ENCODE measurements at regions not wholly inside any gene's neighbourhood (a gene's known extent, or its start where the extent isn't known, plus 50 kb on each side); places are given as distances from the start of the nearest gene placed in this dataset.
"Not testable (repeated sequence)": the region's sequence is repeated elsewhere in the genome, so short reads cannot be mapped to it uniquely, and the experiment has no call there.

- not testable (repeated sequence) for DNase-seq (ENCODE audit: low spot score)
Measured at GRCh38 chr17:15860774-15861173, 84.2 kb upstream of the ADORA2B start.

GRCh38 chr17:15864061-15864460, 80.9 kb upstream of the ADORA2B start:
- DNase-seq (ENCODE audit: low spot score) = not testable (repeated sequence)

GRCh38 chr17:15864472-15864871, 80.5 kb upstream of the ADORA2B start:
- DNase-seq (ENCODE audit: low spot score) = not testable (repeated sequence)

GRCh38 chr17:15866015-15866414, 78.9 kb upstream of the ADORA2B start:
- DNase-seq (ENCODE audit: low spot score) = not testable (repeated sequence)

GRCh38 chr17:15867331-15867730, 77.6 kb upstream of the ADORA2B start:
- not testable (repeated sequence) for DNase-seq (ENCODE audit: low spot score)

- DNase-seq (ENCODE audit: low spot score) = not testable (repeated sequence)
Measured at GRCh38 chr17:15869868-15870267, 75.1 kb upstream of the ADORA2B start.

GRCh38 chr17:15872677-15873076, 72.3 kb upstream of the ADORA2B start:
- DNase-seq (ENCODE audit: low spot score) = not testable (repeated sequence)

GRCh38 chr17:15877882-15878500, 66.9 kb upstream of the ADORA2B start:
- DNase-seq (ENCODE audit: low spot score) = not testable (repeated sequence)

- no peak for DNase-seq (ENCODE audit: low spot score)
Measured at GRCh38 chr17:15882058-15882720, 62.7 kb upstream of the ADORA2B start.

GRCh38 chr17:15882777-15883176, 62.2 kb upstream of the ADORA2B start:
- DNase-seq (ENCODE audit: low spot score) = no peak

GRCh38 chr17:15883617-15884111, 61.3 kb upstream of the ADORA2B start:
- DNase-seq (ENCODE audit: low spot score) = no peak

- DNase-seq (ENCODE audit: low spot score) = no peak
Measured at GRCh38 chr17:15884731-15885130, 60.2 kb upstream of the ADORA2B start.

GRCh38 chr17:15885770-15886169, 59.2 kb upstream of the ADORA2B start:
- DNase-seq (ENCODE audit: low spot score) = no peak

GRCh38 chr17:15886221-15886620, 58.7 kb upstream of the ADORA2B start:
- no peak for DNase-seq (ENCODE audit: low spot score)

GRCh38 chr17:15886804-15887203, 58.1 kb upstream of the ADORA2B start:
- DNase-seq (ENCODE audit: low spot score) = no peak

- DNase-seq (ENCODE audit: low spot score) = no peak
Measured at GRCh38 chr17:15888436-15888835, 56.5 kb upstream of the ADORA2B start.

GRCh38 chr17:15890279-15890892, 54.5 kb upstream of the ADORA2B start:
- no peak for DNase-seq (ENCODE audit: low spot score)

- DNase-seq (ENCODE audit: low spot score) = no peak
Measured at GRCh38 chr17:15891318-15891717, 53.6 kb upstream of the ADORA2B start.

- DNase-seq (ENCODE audit: low spot score) = no peak
Measured at GRCh38 chr17:15892244-15892643, 52.7 kb upstream of the ADORA2B start.

- no peak for DNase-seq (ENCODE audit: low spot score)
Measured at GRCh38 chr17:15892731-15893657, 51.9 kb upstream of the ADORA2B start.

- no peak for DNase-seq (ENCODE audit: low spot score)
Measured at GRCh38 chr17:15893658-15894024, 51.3 kb upstream of the ADORA2B start.

- DNase-seq (ENCODE audit: low spot score) = no peak
Measured at GRCh38 chr17:15894258-15894657, 50.7 kb upstream of the ADORA2B start.
